ENCODE measurements at regions not wholly inside any gene's neighbourhood (a gene's known extent, or its start where the extent isn't known, plus 50 kb on each side); places are given as distances from the start of the nearest gene placed in this dataset.
"Not testable (repeated sequence)": the region's sequence is repeated elsewhere in the genome, so short reads cannot be mapped to it uniquely, and the experiment has no call there.

DNA sequence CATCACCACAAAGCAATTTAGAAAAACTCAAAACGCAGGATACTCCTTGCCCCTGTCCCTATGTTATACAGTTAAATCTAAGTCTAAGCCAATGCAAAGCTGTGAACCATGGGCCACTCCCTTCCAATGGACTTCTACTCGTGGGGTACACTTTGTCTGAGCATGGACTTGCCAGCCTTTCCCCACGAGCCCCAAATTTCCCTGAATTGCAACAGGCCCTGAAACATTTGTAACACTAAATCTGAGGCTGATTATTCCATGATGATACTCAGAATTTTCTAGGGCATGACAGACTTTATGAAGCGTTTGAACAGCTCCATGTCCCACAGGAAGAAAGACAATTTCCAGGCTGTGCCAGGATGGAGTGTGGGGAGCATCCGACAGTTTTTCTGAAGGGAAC lies 189.6 kb downstream of the TXNL1 start:
- DNase-seq (ENCODE audit: low spot score), result no peak
- TF ChIP-seq, protein P1, sequence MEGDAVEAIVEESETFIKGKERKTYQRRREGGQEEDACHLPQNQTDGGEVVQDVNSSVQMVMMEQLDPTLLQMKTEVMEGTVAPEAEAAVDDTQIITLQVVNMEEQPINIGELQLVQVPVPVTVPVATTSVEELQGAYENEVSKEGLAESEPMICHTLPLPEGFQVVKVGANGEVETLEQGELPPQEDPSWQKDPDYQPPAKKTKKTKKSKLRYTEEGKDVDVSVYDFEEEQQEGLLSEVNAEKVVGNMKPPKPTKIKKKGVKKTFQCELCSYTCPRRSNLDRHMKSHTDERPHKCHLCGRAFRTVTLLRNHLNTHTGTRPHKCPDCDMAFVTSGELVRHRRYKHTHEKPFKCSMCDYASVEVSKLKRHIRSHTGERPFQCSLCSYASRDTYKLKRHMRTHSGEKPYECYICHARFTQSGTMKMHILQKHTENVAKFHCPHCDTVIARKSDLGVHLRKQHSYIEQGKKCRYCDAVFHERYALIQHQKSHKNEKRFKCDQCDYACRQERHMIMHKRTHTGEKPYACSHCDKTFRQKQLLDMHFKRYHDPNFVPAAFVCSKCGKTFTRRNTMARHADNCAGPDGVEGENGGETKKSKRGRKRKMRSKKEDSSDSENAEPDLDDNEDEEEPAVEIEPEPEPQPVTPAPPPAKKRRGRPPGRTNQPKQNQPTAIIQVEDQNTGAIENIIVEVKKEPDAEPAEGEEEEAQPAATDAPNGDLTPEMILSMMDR (IDR thresholded peaks at IDR 0.05; ENCODE audit: extremely low read depth, missing control alignments), result no peak

DNA sequence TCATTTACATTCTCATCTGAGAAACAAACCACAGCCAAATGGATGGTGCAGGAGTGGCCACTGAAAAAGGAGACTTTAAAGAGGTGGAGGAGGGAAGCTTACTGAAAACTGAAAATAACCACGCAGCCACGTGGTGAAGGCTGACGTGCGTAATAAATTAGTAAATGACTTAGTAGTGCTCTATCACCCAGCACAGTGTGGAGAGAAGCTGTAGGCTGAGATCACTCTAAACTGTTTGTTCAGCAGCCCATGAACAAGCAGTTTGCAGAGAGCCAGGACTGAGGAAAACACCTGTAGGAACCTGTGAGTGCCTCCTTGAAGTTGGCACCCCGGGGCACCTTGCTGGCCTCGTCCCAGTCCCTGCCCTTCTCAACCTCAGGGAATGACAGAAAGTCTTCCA lies 193.0 kb downstream of the TXNL1 start:
- DNase-seq (ENCODE audit: low spot score), result no peak
- TF ChIP-seq, protein P1 (IDR thresholded peaks at IDR 0.05; ENCODE audit: extremely low read depth, missing control alignments), result no peak

DNA sequence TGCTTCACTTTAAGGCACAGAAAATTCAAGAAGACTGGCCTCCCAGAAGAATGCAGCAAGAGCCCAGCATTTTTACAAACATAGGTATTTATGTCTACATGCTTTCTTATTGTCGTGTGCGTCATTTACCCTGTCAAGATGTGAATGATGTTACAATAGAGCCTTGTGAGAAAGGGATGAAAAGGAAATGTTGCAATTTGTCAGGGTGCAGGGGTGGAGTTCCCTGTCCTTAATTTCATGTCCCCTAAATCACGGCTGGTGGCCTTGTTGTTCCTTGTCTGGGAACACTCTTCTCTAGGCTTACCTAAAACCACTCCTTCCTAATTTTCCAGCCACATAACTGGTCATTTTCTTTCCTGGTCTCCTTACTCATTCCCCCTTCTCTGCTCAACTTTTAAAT lies 194.2 kb downstream of the TXNL1 start:
- no peak for DNase-seq (ENCODE audit: low spot score)
- TF ChIP-seq, protein P1 (IDR thresholded peaks at IDR 0.05; ENCODE audit: extremely low read depth, missing control alignments), result no peak

DNA sequence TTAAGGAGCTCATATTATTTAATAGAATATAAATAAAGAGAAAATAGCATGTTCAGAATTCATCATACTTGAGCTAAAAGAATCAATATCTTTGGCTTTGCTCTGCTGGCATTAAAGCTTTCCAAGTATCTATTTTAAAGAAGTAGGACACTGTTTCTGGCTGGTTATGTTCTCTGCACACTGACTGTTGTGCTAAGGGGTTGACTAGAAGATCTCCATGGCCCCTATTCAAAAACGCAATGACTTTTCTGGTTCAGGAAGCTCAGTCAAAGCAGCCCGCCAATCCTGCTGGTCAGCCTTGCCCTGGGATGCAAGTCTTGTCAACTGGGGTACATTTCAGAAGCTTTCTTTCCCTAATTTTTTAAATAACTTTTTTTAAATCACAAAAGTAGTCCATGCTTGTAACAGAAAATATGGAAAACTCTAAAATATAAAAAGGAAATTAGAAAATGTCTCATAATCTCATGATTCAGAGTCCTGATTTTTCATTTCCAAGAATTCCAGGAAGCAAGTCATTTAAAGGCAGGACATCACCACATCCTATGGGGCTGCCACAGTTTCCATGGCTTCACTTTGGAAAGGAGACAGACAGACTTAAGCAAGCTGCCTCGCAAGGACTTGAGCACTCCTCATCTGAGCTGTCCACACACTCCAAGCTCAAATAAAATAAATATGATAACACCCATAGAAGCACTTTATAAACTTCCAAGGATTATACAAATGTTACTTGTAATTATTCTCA lies 195.1 kb downstream of the TXNL1 start:
- TF ChIP-seq, protein P1 (IDR thresholded peaks at IDR 0.05; ENCODE audit: extremely low read depth, missing control alignments), result no peak

DNA sequence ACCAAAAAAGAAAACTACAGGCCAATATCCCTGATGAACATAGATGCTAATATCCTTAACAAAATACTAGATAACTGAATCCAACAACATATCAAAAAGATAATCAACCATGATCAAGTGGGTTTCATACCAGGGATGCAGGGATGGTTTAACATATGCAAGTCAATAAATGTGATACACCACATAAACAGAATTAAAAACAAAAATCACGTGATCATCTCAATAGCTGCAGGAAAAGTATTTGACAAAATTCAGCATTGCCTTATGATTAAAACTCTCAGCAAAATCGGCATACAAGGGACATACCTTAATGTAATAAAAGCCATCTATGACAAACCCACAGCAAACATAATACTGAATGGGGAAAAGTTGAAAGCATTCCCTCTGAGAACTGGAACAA lies 199.9 kb downstream of the TXNL1 start:
- DNase-seq (ENCODE audit: low spot score), result not testable (repeated sequence)

More for the DNA sequence above, 195.1 kb downstream of the TXNL1 start:
- DNase-seq (ENCODE audit: low spot score), result no peak

DNA sequence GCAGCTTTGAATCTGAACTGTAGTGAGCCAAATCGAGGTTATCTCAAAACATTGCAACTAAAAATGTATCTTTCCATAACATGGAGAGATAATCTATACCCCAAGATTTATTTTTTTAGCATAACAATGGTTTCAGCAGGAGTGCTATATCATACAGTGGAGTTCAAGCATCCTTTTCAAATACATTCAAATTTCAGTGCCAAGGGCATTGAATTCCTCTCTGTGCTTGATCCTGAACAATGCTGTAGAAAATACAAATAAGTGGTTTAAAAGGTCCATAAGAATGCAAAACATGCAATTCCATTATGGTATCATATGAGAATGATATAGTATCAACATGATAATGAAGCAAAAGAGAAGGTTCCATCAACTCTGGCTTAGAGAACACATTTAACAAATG lies 201.7 kb downstream of the TXNL1 start:
- TF ChIP-seq, protein P1 (IDR thresholded peaks at IDR 0.05; ENCODE audit: extremely low read depth, missing control alignments), result no peak
- DNase-seq (ENCODE audit: low spot score), result no peak

DNA sequence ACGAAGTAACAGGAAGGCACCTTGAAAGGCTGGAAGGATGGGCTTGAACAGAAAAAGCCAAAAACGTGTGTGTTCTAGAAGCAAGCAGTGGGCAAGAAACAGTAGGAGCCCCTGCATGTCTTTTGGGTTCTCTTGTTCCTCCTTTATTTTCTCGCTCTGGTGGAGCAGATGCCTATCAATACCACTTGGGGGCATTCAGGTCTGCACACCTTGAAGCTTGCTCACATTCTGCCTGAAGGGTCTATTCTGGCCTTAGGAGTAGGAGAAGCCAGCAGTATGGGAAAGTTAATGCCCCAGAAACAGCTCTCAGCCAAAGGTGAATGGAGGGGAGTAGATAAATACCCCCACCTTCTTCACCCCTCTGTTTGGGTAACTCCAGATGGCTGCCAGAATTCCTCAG lies 204.5 kb downstream of the TXNL1 start:
- TF ChIP-seq, protein P1 (IDR thresholded peaks at IDR 0.05; ENCODE audit: extremely low read depth, missing control alignments), result no peak
- no peak for DNase-seq (ENCODE audit: low spot score)

DNA sequence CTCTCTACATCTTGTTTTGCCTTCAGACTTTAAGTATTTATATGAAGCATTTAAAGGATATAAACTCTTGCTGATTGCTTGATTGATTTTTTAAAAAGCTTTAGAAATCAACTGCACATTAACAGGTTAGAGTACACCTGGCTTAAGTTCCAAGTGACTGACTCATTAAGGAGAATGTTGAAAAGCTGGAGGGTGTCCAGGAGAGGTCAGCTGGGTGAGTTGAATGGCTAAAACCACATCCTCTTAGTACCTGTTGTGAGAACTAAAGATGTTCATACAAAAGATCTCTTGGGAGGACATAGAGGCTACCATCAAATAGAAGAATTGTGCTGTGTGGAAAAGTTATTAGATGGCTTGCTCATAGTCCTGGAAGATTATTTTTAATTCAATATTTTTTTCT lies 206.8 kb downstream of the TXNL1 start:
- TF ChIP-seq, protein P1 (IDR thresholded peaks at IDR 0.05; ENCODE audit: extremely low read depth, missing control alignments), result no peak
- DNase-seq (ENCODE audit: low spot score), result no peak
